SK-N-SH treated with all-trans-retinoic acid at 6 μM for 48 hours (cell line): ENCODE measurements at regions not wholly inside any gene's neighbourhood (a gene's known extent, or its start where the extent isn't known, plus 50 kb on each side); places are given as distances from the start of the nearest gene placed in this dataset.

Source experiments
- ATAC-seq: fragments of 200-7000 bp; cut with Tn5 transposase; 3 replicates; pipeline ENCODE4 v1.9.1; 2020; ENCODE audit warnings: mild to moderate bottlenecking, moderate library complexity
- ARNTL ChIP-seq: fragments of 450-650 bp; formaldehyde crosslinking; IDR thresholded peaks from 2 replicates; pipeline ENCODE4 v1.5.0; 2020; ENCODE audit warnings: low read depth, mild to moderate bottlenecking, moderate library complexity, borderline replicate concordance
- BACH2 ChIP-seq: fragments of 250-450 bp; sonication (Bioruptor Pico); IDR thresholded peaks from 2 replicates; pipeline ENCODE4 v1.9.0; 2021; ENCODE audit warnings: mild to moderate bottlenecking, borderline replicate concordance
- CSDC2 ChIP-seq: fragments of 250-450 bp; sonication (Bioruptor Pico); IDR thresholded peaks from 2 replicates; pipeline ENCODE4 v1.5.0; 2020; ENCODE audit warnings: mild to moderate bottlenecking, moderate library complexity
- ESRRG ChIP-seq: fragments of 250-450 bp; sonication (Bioruptor Pico); IDR thresholded peaks from 2 replicates; pipeline ENCODE4 v1.6.1; 2021; ENCODE audit warnings: mild to moderate bottlenecking
- GLIS3 ChIP-seq: fragments of 250-450 bp; sonication (Bioruptor Pico); IDR thresholded peaks from 2 replicates; pipeline ENCODE4 v1.5.0; 2020; ENCODE audit warnings: mild to moderate bottlenecking, moderate library complexity
- ISL1 ChIP-seq: fragments of 250-450 bp; sonication (Bioruptor Pico); IDR thresholded peaks from 2 replicates; pipeline ENCODE4 v2.1.2; 2022; ENCODE audit warnings: mild to moderate bottlenecking, moderate library complexity
- OSR1 ChIP-seq: fragments of 250-450 bp; sonication (Bioruptor Pico); IDR thresholded peaks from 2 replicates; pipeline ENCODE4 v1.8.0; 2022; ENCODE audit warnings: moderate library complexity, mild to moderate bottlenecking, inconsistent platforms
- PATZ1 ChIP-seq: fragments of 250-450 bp; sonication (Bioruptor Pico); IDR thresholded peaks from 2 replicates; pipeline ENCODE4 v1.8.0; 2020; ENCODE audit warnings: mild to moderate bottlenecking, moderate library complexity, borderline replicate concordance
- POU6F1 ChIP-seq: fragments of 250-450 bp; sonication (Bioruptor Pico); IDR thresholded peaks from 2 replicates; pipeline ENCODE4 v1.8.0; 2021; ENCODE audit warnings: low read depth, mild to moderate bottlenecking, moderate library complexity, borderline replicate concordance
- RARB ChIP-seq: fragments of 250-450 bp; sonication (Bioruptor Pico); IDR thresholded peaks from 2 replicates; pipeline ENCODE4 v1.8.0; 2021; ENCODE audit warnings: mild to moderate bottlenecking, moderate library complexity
- TCF4 ChIP-seq: fragments of 250-450 bp; sonication (Bioruptor Pico); IDR thresholded peaks from 2 replicates; pipeline ENCODE4 v1.8.0; 2021; ENCODE audit warnings: mild to moderate bottlenecking, moderate library complexity, borderline replicate concordance
- TOX ChIP-seq: fragments of 250-450 bp; sonication (Bioruptor Pico); IDR thresholded peaks from 2 replicates; pipeline ENCODE4 v1.8.0; 2021; ENCODE audit warnings: mild to moderate bottlenecking, moderate library complexity, borderline replicate concordance
- TSHZ2 ChIP-seq: fragments of 250-450 bp; sonication (Bioruptor Pico); IDR thresholded peaks from 2 replicates; pipeline ENCODE4 v1.5.0; 2020; ENCODE audit warnings: mild to moderate bottlenecking, moderate library complexity
- ZC3H10 ChIP-seq: fragments of 250-450 bp; sonication (Bioruptor Pico); IDR thresholded peaks from 2 replicates; pipeline ENCODE4 v1.5.1; 2021; ENCODE audit warnings: mild to moderate bottlenecking, moderate library complexity
- ZFP3 ChIP-seq: fragments of 250-450 bp; sonication (Bioruptor Pico); IDR thresholded peaks from 2 replicates; pipeline ENCODE4 v1.5.0; 2020; ENCODE audit warnings: mild to moderate bottlenecking, moderate library complexity
- ZFP30 ChIP-seq: fragments of 450-650 bp; formaldehyde crosslinking; IDR thresholded peaks from 2 replicates; pipeline ENCODE4 v1.5.0; 2022; ENCODE audit warnings: mild to moderate bottlenecking, moderate library complexity
- ZNF565 ChIP-seq: fragments of 450-650 bp; formaldehyde crosslinking; conservative IDR thresholded peaks from 2 replicates; pipeline ENCODE4 v1.5.0; 2020; ENCODE audit warnings: low read depth, mild to moderate bottlenecking, moderate library complexity
- ZNF70 ChIP-seq: fragments of 450-650 bp; formaldehyde crosslinking; IDR thresholded peaks from 2 replicates; pipeline ENCODE4 v1.5.0; 2020; ENCODE audit warnings: mild to moderate bottlenecking, moderate library complexity
- ZNF8 ChIP-seq: fragments of 450-650 bp; formaldehyde crosslinking; IDR thresholded peaks from 2 replicates; pipeline ENCODE4 v1.5.0; 2020; ENCODE audit warnings: mild to moderate bottlenecking, moderate library complexity
- TF ChIP-seq, protein P1 (sequence below): fragments of 250-450 bp; sonication (Bioruptor Pico); IDR thresholded peaks from 2 replicates; pipeline ENCODE4 v1.5.1; 2021; ENCODE audit warnings: mild to moderate bottlenecking, moderate library complexity
- TF ChIP-seq, protein P2 (sequence below): fragments of 250-450 bp; sonication (Bioruptor Pico); IDR thresholded peaks from 2 replicates; pipeline ENCODE4 v1.5.1; 2020; ENCODE audit warnings: low read depth, mild to moderate bottlenecking, moderate library complexity

DNA sequence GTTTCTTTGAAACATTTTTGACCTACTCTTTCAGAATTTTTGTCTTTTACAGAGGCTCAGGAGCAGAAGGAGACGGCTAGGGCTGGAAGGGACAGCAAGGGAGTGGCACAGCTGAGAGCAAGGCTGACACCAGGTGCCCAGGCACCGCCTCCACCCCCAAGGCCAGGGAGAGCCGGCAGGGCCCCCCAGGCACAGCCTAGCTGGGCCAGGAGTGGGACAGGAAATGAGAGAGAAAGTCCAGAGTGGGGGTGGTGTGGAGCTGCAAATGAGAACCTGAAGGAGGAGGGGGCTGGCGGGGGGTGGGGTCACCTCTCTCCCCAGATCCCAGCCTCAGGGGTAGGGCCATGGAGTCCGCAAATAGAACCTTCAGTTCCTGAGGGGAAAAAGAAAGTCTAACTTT, 236.7 kb downstream of the CDC5L start:
- TF ChIP-seq CSDC2 (CRISPR knock-in tag): no peak
- TF ChIP-seq, protein P1, sequence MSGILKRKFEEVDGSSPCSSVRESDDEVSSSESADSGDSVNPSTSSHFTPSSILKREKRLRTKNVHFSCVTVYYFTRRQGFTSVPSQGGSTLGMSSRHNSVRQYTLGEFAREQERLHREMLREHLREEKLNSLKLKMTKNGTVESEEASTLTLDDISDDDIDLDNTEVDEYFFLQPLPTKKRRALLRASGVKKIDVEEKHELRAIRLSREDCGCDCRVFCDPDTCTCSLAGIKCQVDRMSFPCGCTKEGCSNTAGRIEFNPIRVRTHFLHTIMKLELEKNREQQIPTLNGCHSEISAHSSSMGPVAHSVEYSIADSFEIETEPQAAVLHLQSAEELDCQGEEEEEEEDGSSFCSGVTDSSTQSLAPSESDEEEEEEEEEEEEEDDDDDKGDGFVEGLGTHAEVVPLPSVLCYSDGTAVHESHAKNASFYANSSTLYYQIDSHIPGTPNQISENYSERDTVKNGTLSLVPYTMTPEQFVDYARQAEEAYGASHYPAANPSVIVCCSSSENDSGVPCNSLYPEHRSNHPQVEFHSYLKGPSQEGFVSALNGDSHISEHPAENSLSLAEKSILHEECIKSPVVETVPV (CRISPR knock-in tag): no peak
- no peak for TF ChIP-seq ESRRG
- TF ChIP-seq TOX (CRISPR knock-in tag): no peak
- no peak for TF ChIP-seq GLIS3 (CRISPR knock-in tag)
- TF ChIP-seq, all 23 proteins: peak for 0
- no peak for ATAC-seq

DNA sequence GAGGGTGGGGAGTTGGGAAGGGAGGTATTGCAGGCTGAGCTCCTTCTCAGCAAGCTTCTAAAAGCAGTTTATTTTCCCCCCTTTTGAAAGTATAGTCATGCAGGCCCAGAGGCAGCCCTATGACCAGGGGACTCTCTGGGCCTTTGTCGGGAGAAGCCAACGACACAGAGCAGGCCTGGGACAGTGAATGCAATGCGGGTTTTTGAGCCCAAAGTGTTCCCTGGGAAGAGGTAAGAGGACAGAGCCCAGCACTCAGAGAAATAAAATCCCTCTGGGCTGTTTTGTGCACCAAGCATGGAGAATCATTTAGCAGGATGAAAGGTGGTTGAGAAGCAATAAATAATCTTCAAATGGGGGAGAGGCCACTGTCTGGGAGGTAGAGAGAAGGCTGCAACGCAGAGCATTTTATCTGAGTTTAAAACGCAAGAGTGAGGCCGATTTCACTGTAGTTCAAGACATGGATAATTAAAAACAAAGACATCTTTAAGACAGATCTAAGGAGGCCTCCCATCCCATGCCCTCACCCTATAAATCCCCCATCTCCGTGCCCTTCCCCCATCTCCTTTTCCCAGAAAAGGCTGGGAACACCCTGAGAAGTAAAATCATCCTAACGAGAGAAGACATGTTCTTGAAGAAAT, 237.5 kb downstream of the CDC5L start:
- no peak for ATAC-seq

DNA sequence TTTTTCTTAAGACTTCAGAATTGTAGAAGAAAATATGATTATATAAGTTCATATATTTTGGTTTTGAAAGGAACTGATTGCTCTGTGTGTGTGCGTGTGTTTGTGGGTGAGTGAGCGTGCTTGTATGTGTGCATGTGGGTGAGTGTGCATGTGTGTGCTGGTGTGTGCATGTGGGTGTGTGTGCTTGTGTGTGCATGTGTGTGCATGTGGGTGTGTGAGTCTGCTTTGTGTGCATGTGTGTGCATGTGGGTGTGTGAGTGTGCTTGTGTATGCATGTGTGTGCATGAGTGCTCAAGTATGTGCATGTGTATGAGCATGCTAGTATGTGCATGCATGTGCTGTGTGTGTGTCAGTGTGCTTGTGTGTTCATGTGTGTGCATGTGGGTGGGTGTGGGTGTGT, 238.5 kb downstream of the CDC5L start:
- TF ChIP-seq BACH2 (CRISPR knock-in tag) (no peak), TCF4 (CRISPR knock-in tag) (no peak), ZNF8 (CRISPR knock-in tag) (no peak), ZNF70 (CRISPR knock-in tag) (no peak), ARNTL (no peak), ISL1 (CRISPR knock-in tag) (no peak), ZNF565 (no peak), ESRRG (no peak), TOX (CRISPR knock-in tag) (no peak), ZC3H10 (CRISPR knock-in tag) (no peak), PATZ1 (no peak), CSDC2 (CRISPR knock-in tag) (no peak), RARB (CRISPR knock-in tag) (no peak), OSR1 (CRISPR knock-in tag) (no peak)
- TF ChIP-seq, protein P2, sequence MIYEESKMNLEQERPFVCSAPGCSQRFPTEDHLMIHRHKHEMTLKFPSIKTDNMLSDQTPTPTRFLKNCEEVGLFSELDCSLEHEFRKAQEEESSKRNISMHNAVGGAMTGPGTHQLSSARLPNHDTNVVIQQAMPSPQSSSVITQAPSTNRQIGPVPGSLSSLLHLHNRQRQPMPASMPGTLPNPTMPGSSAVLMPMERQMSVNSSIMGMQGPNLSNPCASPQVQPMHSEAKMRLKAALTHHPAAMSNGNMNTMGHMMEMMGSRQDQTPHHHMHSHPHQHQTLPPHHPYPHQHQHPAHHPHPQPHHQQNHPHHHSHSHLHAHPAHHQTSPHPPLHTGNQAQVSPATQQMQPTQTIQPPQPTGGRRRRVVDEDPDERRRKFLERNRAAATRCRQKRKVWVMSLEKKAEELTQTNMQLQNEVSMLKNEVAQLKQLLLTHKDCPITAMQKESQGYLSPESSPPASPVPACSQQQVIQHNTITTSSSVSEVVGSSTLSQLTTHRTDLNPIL (CRISPR knock-in tag): no peak
- TF ChIP-seq, all 23 proteins: peak for 0
- no peak for ATAC-seq

More for the DNA sequence above, 237.5 kb downstream of the CDC5L start:
- no peak for TF ChIP-seq ISL1 (CRISPR knock-in tag)
- no peak for TF ChIP-seq ZNF70 (CRISPR knock-in tag)
- TF ChIP-seq GLIS3 (CRISPR knock-in tag): no peak
- no peak for TF ChIP-seq ZFP3 (CRISPR knock-in tag)
- TF ChIP-seq, protein P2 (CRISPR knock-in tag): no peak
- no peak for TF ChIP-seq ZFP30 (CRISPR knock-in tag)
- TF ChIP-seq ESRRG: no peak
- no peak for TF ChIP-seq POU6F1 (CRISPR knock-in tag)
- TF ChIP-seq TSHZ2 (CRISPR knock-in tag): no peak
- no peak for TF ChIP-seq ZNF8 (CRISPR knock-in tag)
- TF ChIP-seq RARB (CRISPR knock-in tag): no peak
